Stimulated activated CD8-positive, alpha-beta memory T cell treated with anti-CD3 and anti-CD28 coated beads, Interleukin-7, amount 100 ng/mL, for 1 hour (primary cell): ENCODE measurements at regions not wholly inside any gene's neighbourhood (a gene's known extent, or its start where the extent isn't known, plus 50 kb on each side); places are given as distances from the start of the nearest gene placed in this dataset.

ENCODE experiments used
- DNase-seq, 2 donors: peaks; one replicate each; pipeline ENCODE4 v3.0.0-alpha.2; 2020; ENCODE audit warnings: low read depth in 2 of 2

- no peak for DNase-seq
These were observed 150.8 kb downstream of the SYF2 start for GRCh38 chr1:25081496-25081895.

GRCh38 chr1:25080294-25081209 is 150.5 kb upstream of the RUNX3 start:
- no peak for DNase-seq

- DNase-seq: no peak
These were observed 149.0 kb upstream of the RUNX3 start for GRCh38 chr1:25079048-25079447.

GRCh38 chr1:25074351-25075227 is 144.5 kb upstream of the RUNX3 start:
- no peak for DNase-seq

GRCh38 chr1:25073640-25074270 is 143.7 kb upstream of the RUNX3 start:
- DNase-seq: no peak

GRCh38 chr1:25072461-25072860 is 142.4 kb upstream of the RUNX3 start:
- DNase-seq: no peak

- no peak for DNase-seq
These were observed 138.8 kb upstream of the RUNX3 start for GRCh38 chr1:25068829-25069228.

- DNase-seq: no peak
These were observed 138.2 kb upstream of the RUNX3 start for GRCh38 chr1:25068316-25068715.

GRCh38 chr1:25067518-25068251 is 137.6 kb upstream of the RUNX3 start:
- DNase-seq: no peak

- DNase-seq: no peak
These were observed 136.8 kb upstream of the RUNX3 start for GRCh38 chr1:25066731-25067517.

- DNase-seq: no peak
These were observed 136.2 kb upstream of the RUNX3 start for GRCh38 chr1:25066256-25066655.

GRCh38 chr1:25065795-25066238 is 135.7 kb upstream of the RUNX3 start:
- peak; percentile 41 to 49 for DNase-seq

GRCh38 chr1:25065321-25065721 is 135.2 kb upstream of the RUNX3 start:
- DNase-seq: no peak

GRCh38 chr1:25064465-25065240 is 134.6 kb upstream of the RUNX3 start:
- DNase-seq: no peak

- no peak for DNase-seq
These were observed 133.7 kb upstream of the RUNX3 start for GRCh38 chr1:25063591-25064416.

- DNase-seq: no peak
These were observed 132.7 kb upstream of the RUNX3 start for GRCh38 chr1:25062621-25063255.

GRCh38 chr1:25061261-25061995 is 131.4 kb upstream of the RUNX3 start:
- no peak for DNase-seq

- no peak for DNase-seq
These were observed 127.1 kb upstream of the RUNX3 start for GRCh38 chr1:25057188-25057587.
